ENCODE measurements at regions not wholly inside any gene's neighbourhood (a gene's known extent, or its start where the extent isn't known, plus 50 kb on each side); places are given as distances from the start of the nearest gene placed in this dataset.

DNA sequence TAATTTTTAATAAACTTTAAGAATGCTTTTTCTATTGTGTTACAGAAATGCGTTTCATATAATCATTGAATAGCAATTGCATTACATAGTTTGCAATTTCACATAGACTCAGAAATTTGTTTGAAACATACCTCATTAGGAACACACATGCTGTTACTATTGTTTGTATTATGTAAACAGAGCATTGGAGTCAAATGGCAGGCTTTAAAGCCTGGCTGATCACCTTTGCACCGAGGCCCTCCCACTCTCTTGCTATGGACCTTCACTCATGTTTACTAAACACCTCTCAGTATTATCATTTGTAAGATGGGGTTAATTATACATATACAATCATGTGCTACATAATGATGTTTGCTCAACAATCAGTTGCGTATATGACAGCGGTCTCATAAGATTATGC, 203.6 kb upstream of the NPSR1 start:
- WGBS, 2 donors (ENCODE audit: low coverage in 1 of 2): 59 to 60% methylated on average over 4 of the region's 4 CpGs
- intact Hi-C loops (cut with DNase I; ENCODE audit: low total_unique reads): no loop called here
- Histone ChIP-seq H3K27ac (no peak overlapping the region), H3K27me3 (no peaks in the 10 kb centered on the region), H3K36me3 (no peaks in the 10 kb centered on the region), H3K4me1 (no peaks in the 10 kb centered on the region), H3K4me3 (no peak overlapping the region), H3K9me3 (no peaks in the 10 kb centered on the region)
- TF ChIP-seq, protein P1, sequence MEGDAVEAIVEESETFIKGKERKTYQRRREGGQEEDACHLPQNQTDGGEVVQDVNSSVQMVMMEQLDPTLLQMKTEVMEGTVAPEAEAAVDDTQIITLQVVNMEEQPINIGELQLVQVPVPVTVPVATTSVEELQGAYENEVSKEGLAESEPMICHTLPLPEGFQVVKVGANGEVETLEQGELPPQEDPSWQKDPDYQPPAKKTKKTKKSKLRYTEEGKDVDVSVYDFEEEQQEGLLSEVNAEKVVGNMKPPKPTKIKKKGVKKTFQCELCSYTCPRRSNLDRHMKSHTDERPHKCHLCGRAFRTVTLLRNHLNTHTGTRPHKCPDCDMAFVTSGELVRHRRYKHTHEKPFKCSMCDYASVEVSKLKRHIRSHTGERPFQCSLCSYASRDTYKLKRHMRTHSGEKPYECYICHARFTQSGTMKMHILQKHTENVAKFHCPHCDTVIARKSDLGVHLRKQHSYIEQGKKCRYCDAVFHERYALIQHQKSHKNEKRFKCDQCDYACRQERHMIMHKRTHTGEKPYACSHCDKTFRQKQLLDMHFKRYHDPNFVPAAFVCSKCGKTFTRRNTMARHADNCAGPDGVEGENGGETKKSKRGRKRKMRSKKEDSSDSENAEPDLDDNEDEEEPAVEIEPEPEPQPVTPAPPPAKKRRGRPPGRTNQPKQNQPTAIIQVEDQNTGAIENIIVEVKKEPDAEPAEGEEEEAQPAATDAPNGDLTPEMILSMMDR (IDR thresholded peaks at IDR 0.05): no peak
- TF ChIP-seq EP300 (IDR thresholded peaks at IDR 0.05; ENCODE audit: low read depth): no peak
- TF ChIP-seq POLR2AphosphoS5 (IDR thresholded peaks at IDR 0.05): no peak
- TF ChIP-seq POLR2A (IDR thresholded peaks at IDR 0.05): no peak
- in situ Hi-C loops (cut with MboI; ENCODE audit: low pct_ligation_motif_present in 1 of 4, low pct_unique_long_range_greater_than_20kb in 1 of 4, low sequenced_read_pairs in 3 of 4): no loop called here
- no peak for DNase-seq

DNA sequence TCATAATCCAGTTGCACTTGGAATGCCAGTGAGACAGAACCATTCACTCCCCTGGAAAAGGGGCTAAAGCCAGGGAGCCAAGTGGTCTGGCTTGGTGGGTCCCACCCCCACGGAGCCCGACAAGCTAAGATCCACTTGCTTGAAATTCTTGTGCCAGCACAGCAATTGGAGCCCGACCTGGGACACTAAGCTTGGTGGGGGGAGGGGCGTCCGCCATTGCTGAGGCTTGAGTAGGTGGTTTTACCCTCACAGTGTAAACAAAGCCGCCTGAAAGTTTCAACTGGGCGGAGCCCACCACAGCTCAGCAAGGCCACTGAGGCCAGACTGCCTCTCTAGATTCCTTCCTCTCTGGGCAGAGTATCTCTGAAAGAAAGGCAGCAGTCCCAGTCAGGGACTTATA, 200.7 kb upstream of the NPSR1 start:
- Histone ChIP-seq H3K36me3 (no peaks in the 10 kb centered on the region), H3K4me1 (no peaks in the 10 kb centered on the region), H3K27me3 (no peaks in the 10 kb centered on the region), H3K27ac (no peak overlapping the region), H3K9me3 (no peaks in the 10 kb centered on the region), H3K4me3 (no peak overlapping the region)
- DNase-seq: no peak
- intact Hi-C loops (cut with DNase I; ENCODE audit: low total_unique reads) (no loop called here), in situ Hi-C loops (cut with MboI; ENCODE audit: low pct_ligation_motif_present in 1 of 4, low pct_unique_long_range_greater_than_20kb in 1 of 4, low sequenced_read_pairs in 3 of 4) (no loop called here)
- WGBS, 2 donors (ENCODE audit: low coverage in 1 of 2): 81% methylated on average over 7 of the region's 7 CpGs; no CpG with 5 or more reads in 1 of the 2 donors
- TF ChIP-seq POLR2A (IDR thresholded peaks at IDR 0.05): no peak
- no peak for TF ChIP-seq EP300 (IDR thresholded peaks at IDR 0.05; ENCODE audit: low read depth)
- TF ChIP-seq, protein P1 (IDR thresholded peaks at IDR 0.05): no peak

DNA sequence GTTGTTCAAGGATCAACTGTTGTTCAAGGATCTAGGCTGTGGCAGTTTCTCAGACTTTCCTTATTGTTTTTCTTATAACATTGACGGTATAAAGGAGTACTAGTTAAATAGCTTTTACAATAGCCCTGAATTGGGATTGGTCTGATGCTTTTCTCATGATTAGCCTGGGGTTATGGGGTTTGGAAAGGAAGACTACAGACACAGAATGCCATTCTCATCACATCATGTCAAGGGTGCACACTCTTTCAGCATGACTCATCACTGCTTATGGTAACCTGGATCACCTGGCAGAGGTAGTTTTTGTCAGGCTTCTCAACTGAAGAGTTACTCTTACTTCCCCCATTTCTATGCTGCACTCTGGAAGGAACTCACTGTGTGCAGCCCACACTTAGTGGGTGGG, 194.2 kb upstream of the NPSR1 start:
- Histone ChIP-seq H3K36me3 (no peaks in the 10 kb centered on the region), H3K27ac (no peak overlapping the region), H3K4me1 (no peaks in the 10 kb centered on the region), H3K27me3 (no peaks in the 10 kb centered on the region), H3K9me3 (peaks cover 0 to 3% of the 10 kb centered on the region in 2 donors), H3K4me3 (no peak overlapping the region)
- in situ Hi-C loops (cut with MboI; ENCODE audit: low pct_ligation_motif_present in 1 of 4, low pct_unique_long_range_greater_than_20kb in 1 of 4, low sequenced_read_pairs in 3 of 4) (no loop called here), intact Hi-C loops (cut with DNase I; ENCODE audit: low total_unique reads) (no loop called here)
- TF ChIP-seq POLR2AphosphoS5 (IDR thresholded peaks at IDR 0.05): no peak
- TF ChIP-seq, protein P1 (IDR thresholded peaks at IDR 0.05): no peak
- TF ChIP-seq POLR2A (IDR thresholded peaks at IDR 0.05): no peak
- TF ChIP-seq EP300 (IDR thresholded peaks at IDR 0.05; ENCODE audit: low read depth): no peak
- no peak for DNase-seq
- 61 to 70% methylated on average over 1 of the region's 1 CpG for WGBS, 2 donors (ENCODE audit: low coverage in 1 of 2)

DNA sequence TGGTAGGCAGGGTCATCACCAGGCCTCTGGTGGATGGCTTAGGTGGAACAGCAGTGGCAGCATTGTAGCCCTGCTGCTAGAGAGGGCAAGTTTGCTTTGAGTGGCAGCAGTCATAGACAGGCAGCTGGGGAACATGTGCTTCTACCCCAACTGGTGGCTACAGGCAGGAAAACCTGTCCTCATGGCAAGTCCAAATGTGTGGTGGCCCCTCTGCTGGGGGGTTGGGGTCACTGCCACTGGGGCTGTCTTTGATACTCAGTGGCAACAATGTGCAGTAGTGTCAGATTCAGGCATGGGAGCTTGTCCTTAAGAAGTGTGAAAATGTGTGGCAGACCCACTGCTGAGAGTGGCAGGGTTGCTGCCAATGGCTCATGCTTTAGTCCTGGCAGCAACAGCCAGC, 186.2 kb upstream of the NPSR1 start:
- Histone ChIP-seq H3K9me3 (peaks cover 0 to 7% of the 10 kb centered on the region in 2 donors), H3K36me3 (no peaks in the 10 kb centered on the region), H3K4me1 (no peaks in the 10 kb centered on the region), H3K4me3 (no peak overlapping the region), H3K27ac (no peak overlapping the region), H3K27me3 (no peaks in the 10 kb centered on the region)
- in situ Hi-C loops (cut with MboI; ENCODE audit: low pct_ligation_motif_present in 1 of 4, low pct_unique_long_range_greater_than_20kb in 1 of 4, low sequenced_read_pairs in 3 of 4): no loop called here
- TF ChIP-seq POLR2A (IDR thresholded peaks at IDR 0.05): no peak
- TF ChIP-seq, protein P1 (IDR thresholded peaks at IDR 0.05): no peak
- no peak for TF ChIP-seq EP300 (IDR thresholded peaks at IDR 0.05; ENCODE audit: low read depth)
- no peak for TF ChIP-seq POLR2AphosphoS5 (IDR thresholded peaks at IDR 0.05)
- DNase-seq: no peak
- intact Hi-C loops (cut with DNase I; ENCODE audit: low total_unique reads): no loop called here

Data from transverse colon (tissue), 4 donors.